ENCODE measurements at regions not wholly inside any gene's neighbourhood (a gene's known extent, or its start where the extent isn't known, plus 50 kb on each side); places are given as distances from the start of the nearest gene placed in this dataset.
A peak's percentile ranks its signal among the peaks of the same experiment; 100 is the strongest.
"Not testable (repeated sequence)": the region's sequence is repeated elsewhere in the genome, so short reads cannot be mapped to it uniquely, and the experiment has no call there.

DNA sequence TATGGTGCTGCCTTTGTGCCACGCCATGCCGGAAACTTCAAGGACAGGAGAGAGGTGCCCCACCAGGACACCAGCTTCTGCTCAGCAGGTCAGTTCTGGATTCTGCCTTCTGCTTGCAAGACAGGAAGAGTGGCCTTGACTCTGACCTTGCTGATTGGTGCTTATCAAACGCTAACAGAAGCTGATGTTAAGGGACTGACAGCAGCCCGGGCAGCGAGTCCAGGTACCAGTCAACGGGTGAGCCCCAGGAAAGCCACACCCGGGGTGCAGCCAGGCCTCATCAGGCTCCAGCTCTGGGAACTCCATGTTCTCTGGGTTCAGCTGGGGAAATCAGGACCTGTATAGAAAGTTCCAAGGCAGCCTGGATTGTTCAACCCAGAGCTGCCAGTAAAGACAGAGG is 116.8 kb upstream of the MTLN start:
- DNase-seq; H3K27me3 ChIP-seq; intact Hi-C loops (cut with DNase I); H3K27ac ChIP-seq; H3K4me3 ChIP-seq; H3K36me3 ChIP-seq; H3K9me3 ChIP-seq; ATAC-seq; H3K4me1 ChIP-seq: not testable (repeated sequence)

DNA sequence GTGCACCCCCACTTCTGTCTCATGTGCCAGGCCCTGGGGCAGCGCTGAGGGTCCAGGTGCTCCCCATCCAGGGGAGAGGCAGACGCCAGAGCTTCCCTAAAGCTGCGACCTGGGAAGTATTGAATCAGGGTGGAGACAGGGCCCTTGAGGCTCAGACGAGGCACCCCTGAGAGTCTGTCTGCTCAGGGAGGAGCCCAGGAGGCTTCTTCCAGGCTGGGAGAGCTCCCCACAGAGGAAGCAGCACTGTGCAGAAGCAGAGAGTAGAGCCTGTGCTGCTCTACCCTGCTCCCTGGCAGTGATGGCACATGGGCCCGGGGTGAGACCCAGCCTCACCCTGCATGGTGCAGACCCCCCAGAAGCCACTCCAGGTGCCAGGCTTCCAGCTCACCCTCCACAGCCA is 116.3 kb upstream of the MTLN start:
- H3K4me1 ChIP-seq; H3K36me3 ChIP-seq; H3K27ac ChIP-seq; H3K4me3 ChIP-seq; ATAC-seq; H3K27me3 ChIP-seq; H3K9me3 ChIP-seq; intact Hi-C loops (cut with DNase I); DNase-seq: not testable (repeated sequence)

- H3K27me3 ChIP-seq; H3K4me1 ChIP-seq; H3K9me3 ChIP-seq; intact Hi-C loops (cut with DNase I); H3K27ac ChIP-seq; H3K36me3 ChIP-seq; ATAC-seq; H3K4me3 ChIP-seq; DNase-seq: not testable (repeated sequence)
These were observed 111.5 kb upstream of the MTLN start for GRCh38 chr2:110323832-110324231.

- ATAC-seq; H3K27ac ChIP-seq; H3K27me3 ChIP-seq; H3K9me3 ChIP-seq; H3K36me3 ChIP-seq; intact Hi-C loops (cut with DNase I); DNase-seq; H3K4me3 ChIP-seq; H3K4me1 ChIP-seq: not testable (repeated sequence)
These were observed 110.2 kb upstream of the MTLN start for GRCh38 chr2:110322535-110322934.

GRCh38 chr2:110320834-110321563 is 108.7 kb upstream of the MTLN start:
- H3K4me3 ChIP-seq; H3K36me3 ChIP-seq; H3K27ac ChIP-seq; H3K27me3 ChIP-seq; ATAC-seq; intact Hi-C loops (cut with DNase I); H3K4me1 ChIP-seq; DNase-seq; H3K9me3 ChIP-seq: not testable (repeated sequence)

DNA sequence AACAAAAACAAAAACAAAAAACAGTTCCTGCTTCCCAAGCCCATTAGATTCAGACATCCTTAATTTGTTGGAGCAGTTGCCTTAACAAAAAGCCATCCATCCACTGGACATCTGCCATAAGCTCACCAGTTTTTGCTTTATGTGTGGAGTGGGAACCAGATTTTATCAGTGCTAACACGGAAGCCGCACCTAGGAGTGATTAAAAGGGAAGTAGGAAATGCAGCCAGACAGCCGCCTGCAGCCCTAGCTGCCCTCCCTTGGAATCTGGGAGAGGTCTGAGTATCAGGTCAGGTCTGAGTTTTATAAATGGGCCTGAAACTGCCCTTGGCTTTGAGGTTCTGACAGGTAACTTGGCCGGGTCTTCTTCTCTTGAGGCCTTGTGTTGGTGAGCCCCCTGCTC is 106.6 kb upstream of the MTLN start:
- H3K36me3 ChIP-seq; H3K9me3 ChIP-seq; H3K4me3 ChIP-seq; H3K4me1 ChIP-seq; DNase-seq; H3K27ac ChIP-seq; H3K27me3 ChIP-seq; intact Hi-C loops (cut with DNase I); ATAC-seq: not testable (repeated sequence)

DNA sequence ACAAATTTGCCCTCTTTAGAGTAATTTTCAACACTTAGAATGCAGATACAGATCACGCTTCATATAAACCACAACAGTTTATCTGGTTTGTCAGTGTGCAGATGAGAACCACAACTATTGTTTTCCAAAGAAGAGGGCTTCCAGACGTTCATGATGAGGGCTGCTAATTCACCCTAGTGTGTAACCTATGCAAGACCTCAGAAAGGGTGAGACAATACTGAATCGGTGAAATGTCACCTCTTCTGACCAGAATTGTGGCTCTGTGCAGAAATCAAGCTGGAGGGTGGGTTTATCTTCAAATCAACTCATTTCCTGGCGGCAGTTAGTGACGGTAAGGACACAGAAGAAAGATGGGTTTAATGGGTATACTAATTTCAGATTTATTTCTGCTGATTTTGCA is 105.0 kb upstream of the MTLN start:
- H3K4me3 ChIP-seq; H3K36me3 ChIP-seq; intact Hi-C loops (cut with DNase I); H3K9me3 ChIP-seq; H3K27me3 ChIP-seq; DNase-seq; ATAC-seq; H3K27ac ChIP-seq; H3K4me1 ChIP-seq: not testable (repeated sequence)

- H3K4me3 ChIP-seq; H3K4me1 ChIP-seq; intact Hi-C loops (cut with DNase I); H3K27ac ChIP-seq; H3K27me3 ChIP-seq; H3K36me3 ChIP-seq; H3K9me3 ChIP-seq: not testable (repeated sequence)
- ATAC-seq, result peak; percentile 70
- DNase-seq, result peak in 1 of 4 donors; percentile 24
These were observed 103.9 kb upstream of the MTLN start for GRCh38 chr2:110316051-110316865.

DNA sequence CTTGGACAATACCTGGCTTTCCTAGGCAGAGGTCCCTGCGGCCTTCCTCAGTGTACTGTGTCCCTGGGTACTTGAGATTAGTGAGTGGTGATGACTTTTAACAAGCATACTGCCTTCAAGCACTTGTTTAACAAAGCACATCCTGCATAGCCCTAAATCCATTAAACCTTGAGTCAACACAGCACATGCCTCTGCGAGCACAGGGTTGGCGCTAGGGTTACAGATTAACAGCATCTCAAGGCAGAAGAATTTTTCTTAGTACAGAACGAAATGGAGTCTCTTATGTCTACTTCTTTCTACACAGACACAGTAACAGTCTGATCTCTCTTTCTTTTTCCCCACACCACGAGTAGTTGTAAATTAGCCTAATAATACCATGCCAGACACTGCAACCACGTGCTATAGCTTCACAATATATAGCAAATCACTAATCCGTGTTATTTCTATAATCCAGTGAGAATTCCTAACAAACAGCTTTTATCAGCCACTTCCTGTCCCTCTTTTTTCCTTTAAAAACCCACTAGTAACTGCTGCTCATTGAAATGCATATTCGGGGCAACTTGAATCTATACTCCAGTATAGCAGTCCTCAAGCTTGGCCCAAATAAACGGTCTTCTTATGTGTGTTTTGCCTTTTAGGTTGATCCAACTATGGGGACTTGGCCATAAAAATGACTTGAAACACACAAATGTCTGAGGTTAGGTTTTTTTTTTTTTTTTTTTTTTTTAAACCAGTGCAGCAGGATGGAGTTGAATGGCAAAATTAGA is 102.9 kb upstream of the MTLN start:
- H3K4me1 ChIP-seq; H3K27ac ChIP-seq; H3K4me3 ChIP-seq; H3K9me3 ChIP-seq; H3K27me3 ChIP-seq; H3K36me3 ChIP-seq; intact Hi-C loops (cut with DNase I); DNase-seq: not testable (repeated sequence)
- peak; percentile 60 for ATAC-seq

GRCh38 chr2:110314472-110314871 is 102.1 kb upstream of the MTLN start:
- H3K4me1 ChIP-seq; H3K4me3 ChIP-seq; intact Hi-C loops (cut with DNase I); ATAC-seq; H3K9me3 ChIP-seq; H3K36me3 ChIP-seq; H3K27me3 ChIP-seq; DNase-seq; H3K27ac ChIP-seq: not testable (repeated sequence)

GRCh38 chr2:110313032-110313431 is 100.7 kb upstream of the MTLN start:
- H3K36me3 ChIP-seq; H3K4me1 ChIP-seq; H3K27ac ChIP-seq; ATAC-seq; DNase-seq; H3K27me3 ChIP-seq; H3K4me3 ChIP-seq; H3K9me3 ChIP-seq; intact Hi-C loops (cut with DNase I): not testable (repeated sequence)

DNA sequence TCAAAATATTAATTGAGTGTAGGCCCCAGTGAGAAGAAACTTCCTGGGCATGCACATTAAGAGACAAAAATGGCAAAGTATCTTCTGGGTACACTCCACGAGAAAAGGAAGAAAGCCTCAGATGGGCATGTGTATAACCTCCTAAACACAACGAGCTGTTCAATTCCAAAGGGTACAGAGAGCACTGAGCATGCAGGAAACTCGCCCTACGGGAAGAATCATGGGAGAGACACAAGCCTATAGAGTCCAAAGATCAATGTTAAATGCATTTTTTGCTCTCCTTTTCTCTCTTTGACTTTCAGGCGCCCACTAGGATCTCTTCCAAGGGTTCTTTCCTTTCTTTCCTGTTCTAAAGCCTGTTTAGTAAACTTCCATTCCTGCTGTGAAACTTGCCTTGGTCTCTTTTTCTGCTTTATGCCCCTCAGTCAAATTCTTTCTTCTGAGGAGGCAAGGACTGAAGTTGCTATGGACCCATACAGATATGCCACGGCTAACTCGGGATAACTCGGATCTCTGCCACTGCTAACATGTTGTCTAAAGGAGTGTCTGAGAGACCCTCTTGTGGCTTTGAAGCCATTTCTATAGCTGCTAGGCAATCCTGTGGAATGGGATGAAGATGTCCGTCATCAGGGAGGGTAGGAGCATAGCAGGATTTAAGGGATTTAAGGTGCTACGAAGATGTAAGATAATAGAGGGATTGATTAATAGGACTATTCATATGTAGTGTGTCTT is 99.5 kb upstream of the MTLN start:
- H3K9me3 ChIP-seq; H3K4me3 ChIP-seq; intact Hi-C loops (cut with DNase I); ATAC-seq; H3K27ac ChIP-seq; H3K36me3 ChIP-seq; DNase-seq; H3K27me3 ChIP-seq; H3K4me1 ChIP-seq: not testable (repeated sequence)
